ENCODE measurements at regions not wholly inside any gene's neighbourhood (a gene's known extent, or its start where the extent isn't known, plus 50 kb on each side); places are given as distances from the start of the nearest gene placed in this dataset.
"Not testable (repeated sequence)": the region's sequence is repeated elsewhere in the genome, so short reads cannot be mapped to it uniquely, and the experiment has no call there.

DNA sequence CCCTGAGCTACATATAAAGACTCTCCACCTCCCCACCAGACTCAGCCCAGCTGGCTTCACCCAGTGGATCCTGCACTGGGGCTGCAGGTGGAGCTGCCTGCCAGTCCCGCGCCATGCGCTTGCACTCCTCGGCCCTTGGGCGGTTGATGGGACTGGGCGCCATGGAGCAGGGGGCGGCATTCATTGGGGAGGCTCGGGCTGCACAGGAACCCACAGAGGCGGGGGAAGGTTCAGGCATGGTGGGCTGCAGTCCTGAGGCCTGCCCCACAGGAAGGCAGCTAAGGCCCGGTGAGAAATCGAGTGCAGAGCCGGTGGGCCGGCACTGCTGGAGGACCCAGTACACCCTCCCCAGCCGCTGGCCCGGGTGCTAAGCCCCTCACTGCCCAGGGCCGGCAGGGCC is 157.2 kb upstream of the GNAI1 start:
- Histone ChIP-seq H3K9me2 (ENCODE audit: insufficient read depth) (no peaks in the 10 kb centered on the region), H2AFZ (no peak overlapping the region), H3K79me2 (ENCODE audit: insufficient read depth) (no peaks in the 10 kb centered on the region), H3K4me2 (ENCODE audit: unreplicated experiment) (no peak overlapping the region), H3K27me3 (replicated peaks; ENCODE audit: insufficient read depth) (no peaks in the 10 kb centered on the region), H3F3A (ENCODE audit: insufficient read depth) (peaks cover 30% of the 10 kb centered on the region), H3K9ac (no peak overlapping the region), H3K4me3 (no peak overlapping the region), H3K27ac (no peak overlapping the region), H3K36me3 (ENCODE audit: low read depth) (no peaks in the 10 kb centered on the region), H4K20me1 (ENCODE audit: insufficient read depth) (no peaks in the 10 kb centered on the region), H3K9me3 (ENCODE audit: low read depth) (no peaks in the 10 kb centered on the region), H3K4me1 (ENCODE audit: insufficient read depth) (peaks cover 39% of the 10 kb centered on the region)
- in situ Hi-C loops (cut with MboI) = no loop called here
- no peak for DNase-seq
- WGBS, 2 experiments (ENCODE audit: low coverage in 1 of 2, low lambda C conversion rate in 2 of 2, missing lambda C conversion rate in 2 of 2) = 96% methylated on average over 16 of the region's 16 CpGs
- TF ChIP-seq EZH2 (IDR thresholded peaks at IDR 0.05; ENCODE audit: insufficient read depth, poor library complexity, severe bottlenecking) (no peak), EZH2phosphoT487 (IDR thresholded peaks at IDR 0.05; ENCODE audit: insufficient read depth, low read depth) (no peak)

- in situ Hi-C loops (cut with MboI); H3K9me3 ChIP-seq (ENCODE audit: low read depth); H2AFZ ChIP-seq; H4K20me1 ChIP-seq (ENCODE audit: insufficient read depth); H3K27me3 ChIP-seq (replicated peaks; ENCODE audit: insufficient read depth); H3K9me2 ChIP-seq (ENCODE audit: insufficient read depth); H3K36me3 ChIP-seq (ENCODE audit: low read depth); H3K27ac ChIP-seq; H3K9ac ChIP-seq; H3K79me2 ChIP-seq (ENCODE audit: insufficient read depth); H3K4me3 ChIP-seq; DNase-seq; H3K4me2 ChIP-seq (ENCODE audit: unreplicated experiment): not testable (repeated sequence)
- Histone ChIP-seq H3K4me1 (ENCODE audit: insufficient read depth) (peaks cover 31% of the 10 kb centered on the region), H3F3A (ENCODE audit: insufficient read depth) (peaks cover 22% of the 10 kb centered on the region)
- WGBS, 2 experiments (ENCODE audit: low coverage in 1 of 2, low lambda C conversion rate in 2 of 2, missing lambda C conversion rate in 2 of 2) = 82 to 84% methylated on average over 5 of the region's 5 CpGs
These were observed 158.0 kb upstream of the GNAI1 start for GRCh38 chr7:79976711-79977020.

GRCh38 chr7:79975986-79976710 is 158.5 kb upstream of the GNAI1 start:
- H2AFZ ChIP-seq; H3K4me2 ChIP-seq (ENCODE audit: unreplicated experiment); H3K36me3 ChIP-seq (ENCODE audit: low read depth); H3K27me3 ChIP-seq (replicated peaks; ENCODE audit: insufficient read depth); DNase-seq; H3K9me3 ChIP-seq (ENCODE audit: low read depth); H3K79me2 ChIP-seq (ENCODE audit: insufficient read depth); in situ Hi-C loops (cut with MboI); H3K9me2 ChIP-seq (ENCODE audit: insufficient read depth); H3K27ac ChIP-seq; H4K20me1 ChIP-seq (ENCODE audit: insufficient read depth); H3K4me3 ChIP-seq; H3K9ac ChIP-seq: not testable (repeated sequence)
- peaks cover 26% of the 10 kb centered on the region for H3K4me1 ChIP-seq (ENCODE audit: insufficient read depth)
- peaks cover 17% of the 10 kb centered on the region for H3F3A ChIP-seq (ENCODE audit: insufficient read depth)
- 95 to 97% methylated on average over 21 to 26 of the region's 26 CpGs for whole genome bisulfite sequencing, 2 experiments (ENCODE audit: low coverage in 1 of 2, low lambda C conversion rate in 2 of 2, missing lambda C conversion rate in 2 of 2)

DNA sequence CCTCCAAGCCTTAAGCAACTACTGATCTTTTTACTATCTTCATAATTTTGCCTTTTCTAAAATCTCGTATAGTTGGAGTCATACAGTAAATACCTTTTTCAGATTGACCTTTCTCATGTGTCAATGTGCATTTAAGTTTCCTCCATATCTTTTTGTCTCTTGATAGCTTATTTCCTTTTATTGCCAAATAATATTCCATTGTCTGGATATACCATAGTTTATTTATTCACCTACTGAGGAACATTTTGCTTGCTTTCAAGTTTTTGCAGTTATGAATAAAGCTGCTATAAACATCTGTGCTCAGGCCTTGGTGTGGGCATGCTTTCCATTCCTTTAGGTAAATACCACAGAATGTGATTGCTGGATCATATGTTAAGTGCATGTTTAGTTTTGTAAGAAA is 161.2 kb upstream of the GNAI1 start:
- no peaks in the 10 kb centered on the region for H4K20me1 ChIP-seq (ENCODE audit: insufficient read depth)
- no peaks in the 10 kb centered on the region for H3K36me3 ChIP-seq (ENCODE audit: low read depth)
- H2AFZ ChIP-seq = no peak overlapping the region
- H3K9me3 ChIP-seq (ENCODE audit: low read depth) = no peaks in the 10 kb centered on the region
- 94 to 98% methylated on average over 1 of the region's 1 CpG for whole genome bisulfite sequencing, 2 experiments (ENCODE audit: low coverage in 1 of 2, low lambda C conversion rate in 2 of 2, missing lambda C conversion rate in 2 of 2)
- TF ChIP-seq EZH2 (IDR thresholded peaks at IDR 0.05; ENCODE audit: insufficient read depth, poor library complexity, severe bottlenecking) = no peak
- TF ChIP-seq EZH2phosphoT487 (IDR thresholded peaks at IDR 0.05; ENCODE audit: insufficient read depth, low read depth) = no peak
- H3K4me3 ChIP-seq = no peak overlapping the region
- H3K4me1 ChIP-seq (ENCODE audit: insufficient read depth) = no peaks in the 10 kb centered on the region
- H3F3A ChIP-seq (ENCODE audit: insufficient read depth) = no peaks in the 10 kb centered on the region
- H3K9ac ChIP-seq = no peak overlapping the region
- no peaks in the 10 kb centered on the region for H3K9me2 ChIP-seq (ENCODE audit: insufficient read depth)
- in situ Hi-C loops (cut with MboI) = no loop called here
- no peaks in the 10 kb centered on the region for H3K27me3 ChIP-seq (replicated peaks; ENCODE audit: insufficient read depth)
- H3K27ac ChIP-seq = no peak overlapping the region
- H3K79me2 ChIP-seq (ENCODE audit: insufficient read depth) = no peaks in the 10 kb centered on the region
- H3K4me2 ChIP-seq (ENCODE audit: unreplicated experiment) = no peak overlapping the region
- DNase-seq = no peak

DNA sequence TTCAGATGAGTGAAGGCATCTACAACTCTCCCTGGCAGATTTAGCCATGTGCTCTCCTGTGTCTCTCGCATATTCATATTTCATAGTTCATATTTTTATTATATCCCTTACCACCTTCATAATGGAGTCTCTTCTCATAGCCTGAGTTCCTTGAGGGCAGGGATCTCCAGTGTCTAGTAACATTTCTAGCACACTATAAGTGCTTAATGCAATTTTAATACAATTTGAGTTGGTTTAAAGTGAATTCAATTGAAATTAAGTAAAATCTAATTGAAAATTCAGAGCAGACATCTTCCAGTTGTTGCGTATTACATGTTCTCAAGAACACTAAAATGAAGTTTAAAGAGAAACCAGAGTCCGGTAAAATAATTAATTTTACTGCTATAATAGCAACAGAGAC is 163.6 kb upstream of the GNAI1 start:
- no peak for DNase-seq
- no peaks in the 10 kb centered on the region for H4K20me1 ChIP-seq (ENCODE audit: insufficient read depth)
- H3K9ac ChIP-seq = no peak overlapping the region
- in situ Hi-C loops (cut with MboI) = no loop called here
- TF ChIP-seq EZH2phosphoT487 (IDR thresholded peaks at IDR 0.05; ENCODE audit: insufficient read depth, low read depth) = no peak
- H3K4me2 ChIP-seq (ENCODE audit: unreplicated experiment) = no peak overlapping the region
- no peaks in the 10 kb centered on the region for H3K79me2 ChIP-seq (ENCODE audit: insufficient read depth)
- no peaks in the 10 kb centered on the region for H3K9me3 ChIP-seq (ENCODE audit: low read depth)
- H3F3A ChIP-seq (ENCODE audit: insufficient read depth) = no peaks in the 10 kb centered on the region
- no peaks in the 10 kb centered on the region for H3K27me3 ChIP-seq (replicated peaks; ENCODE audit: insufficient read depth)
- no peaks in the 10 kb centered on the region for H3K4me1 ChIP-seq (ENCODE audit: insufficient read depth)
- H3K4me3 ChIP-seq = no peak overlapping the region
- H2AFZ ChIP-seq = peak overlapping the region; percentile 20; the same call in 1 of the 2 replicates
- no peaks in the 10 kb centered on the region for H3K36me3 ChIP-seq (ENCODE audit: low read depth)
- no peaks in the 10 kb centered on the region for H3K9me2 ChIP-seq (ENCODE audit: insufficient read depth)
- 93% methylated on average over 3 of the region's 3 CpGs for WGBS, 2 experiments (ENCODE audit: low coverage in 1 of 2, low lambda C conversion rate in 2 of 2, missing lambda C conversion rate in 2 of 2)
- no peak overlapping the region for H3K27ac ChIP-seq

Measured in GM23248 (cell line).